ENCODE measurements at regions not wholly inside any gene's neighbourhood (a gene's known extent, or its start where the extent isn't known, plus 50 kb on each side); places are given as distances from the start of the nearest gene placed in this dataset.

DNA sequence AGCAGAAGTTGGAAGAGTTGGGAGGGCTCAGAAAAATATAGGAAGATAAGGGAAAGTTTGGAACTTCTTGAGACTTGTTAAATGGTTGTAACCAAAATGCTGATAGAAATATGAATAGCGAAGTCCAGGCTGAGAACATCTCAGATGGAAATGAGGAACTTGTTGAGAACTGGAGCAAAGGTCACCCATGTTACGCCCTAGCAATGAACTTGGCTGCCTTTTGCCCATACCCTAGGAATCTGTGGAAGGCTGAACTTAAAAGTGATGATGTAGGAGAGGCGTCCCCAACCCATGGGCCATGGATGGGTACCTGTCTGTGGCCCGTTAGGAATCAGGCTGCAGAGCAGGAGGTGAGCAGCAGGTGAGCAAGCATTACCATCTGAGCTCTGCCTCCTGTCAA, 347.8 kb downstream of the ARL4A start:
- Histone ChIP-seq H3K4me1 (ENCODE audit: control insufficient read depth, extremely low read depth, insufficient read depth, low read length) (no peaks in the 10 kb centered on the region), H3K9me1 (replicated peaks; ENCODE audit: control insufficient read depth, extremely low read depth, insufficient read depth, low read length) (no peaks in the 10 kb centered on the region), H3K9me3 (replicated peaks; ENCODE audit: control insufficient read depth, insufficient read depth, low read length) (no peaks in the 10 kb centered on the region), H3K27ac (ENCODE audit: insufficient read depth, low read depth, low read length) (no peak overlapping the region), H3K4me2 (ENCODE audit: insufficient read depth, low read length) (no peak overlapping the region), H3K27me3 (ENCODE audit: control insufficient read depth in 2 of 2, insufficient read depth in 2 of 2, low read length in 2 of 2) (no peaks in the 10 kb centered on the region), H3K9ac (replicated peaks; ENCODE audit: extremely low read depth, insufficient read depth, low read length) (no peak overlapping the region), H4K20me1 (replicated peaks; ENCODE audit: control insufficient read depth, extremely low read depth, insufficient read depth, low read length) (no peaks in the 10 kb centered on the region), H3K79me2 (ENCODE audit: control insufficient read depth, insufficient read depth, low read length) (no peaks in the 10 kb centered on the region), H3K36me3 (ENCODE audit: control insufficient read depth in 2 of 2, extremely low read depth in 1 of 2, insufficient read depth in 2 of 2, low read length in 2 of 2) (no peaks in the 10 kb centered on the region), H3K4me3 (replicated peaks in 1 of 3; ENCODE audit: insufficient read depth in 1 of 3, low read depth in 1 of 3, low read length in 3 of 3) (no peak overlapping the region), H2AFZ (ENCODE audit: low read depth, low read length) (no peak overlapping the region)
- intact Hi-C loops (cut with micrococcal nuclease) (no loop called here), dilution Hi-C loops (cut with MboI; ENCODE audit: extremely low pct_ligation_motif_present, low sequenced_read_pairs) (no loop called here)
- BruUV-seq (replicated peaks) = no TSS peak
- FAIRE-seq = no peak
- ChIA-PET POLR2A (no interaction called here), CTCF (no interaction called here)
- no peak for DNase-seq (ENCODE audit: low read depth, low spot score)
- TF ChIP-seq MYC (IDR thresholded peaks at IDR 0.05; ENCODE audit: low read depth, low read length) = no peak
- TF ChIP-seq EZH2 (IDR thresholded peaks at IDR 0.05; ENCODE audit: borderline replicate concordance, low read depth, low read length, severe bottlenecking) = no peak
- no peak for TF ChIP-seq POLR2A (IDR thresholded peaks at IDR 0.05; ENCODE audit: low read depth, low read length)
- TF ChIP-seq, protein P1, sequence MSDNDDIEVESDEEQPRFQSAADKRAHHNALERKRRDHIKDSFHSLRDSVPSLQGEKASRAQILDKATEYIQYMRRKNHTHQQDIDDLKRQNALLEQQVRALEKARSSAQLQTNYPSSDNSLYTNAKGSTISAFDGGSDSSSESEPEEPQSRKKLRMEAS (IDR thresholded peaks at IDR 0.05; ENCODE audit: insufficient read depth, insufficient read length) = no peak
- no peak for TF ChIP-seq FOS (IDR thresholded peaks at IDR 0.05; ENCODE audit: borderline replicate concordance, insufficient read depth, low read length)
- no peak for TF ChIP-seq GATA2 (IDR thresholded peaks at IDR 0.05; ENCODE audit: insufficient read depth, insufficient read length, low read depth, low read length)
- TF ChIP-seq POLR2AphosphoS5 (IDR thresholded peaks at IDR 0.05; ENCODE audit: insufficient read depth, low read depth, low read length) = no peak
- no peak for TF ChIP-seq JUN (IDR thresholded peaks at IDR 0.05; ENCODE audit: borderline replicate concordance, insufficient read depth, insufficient read length, low read depth)
- TF ChIP-seq, protein P2, sequence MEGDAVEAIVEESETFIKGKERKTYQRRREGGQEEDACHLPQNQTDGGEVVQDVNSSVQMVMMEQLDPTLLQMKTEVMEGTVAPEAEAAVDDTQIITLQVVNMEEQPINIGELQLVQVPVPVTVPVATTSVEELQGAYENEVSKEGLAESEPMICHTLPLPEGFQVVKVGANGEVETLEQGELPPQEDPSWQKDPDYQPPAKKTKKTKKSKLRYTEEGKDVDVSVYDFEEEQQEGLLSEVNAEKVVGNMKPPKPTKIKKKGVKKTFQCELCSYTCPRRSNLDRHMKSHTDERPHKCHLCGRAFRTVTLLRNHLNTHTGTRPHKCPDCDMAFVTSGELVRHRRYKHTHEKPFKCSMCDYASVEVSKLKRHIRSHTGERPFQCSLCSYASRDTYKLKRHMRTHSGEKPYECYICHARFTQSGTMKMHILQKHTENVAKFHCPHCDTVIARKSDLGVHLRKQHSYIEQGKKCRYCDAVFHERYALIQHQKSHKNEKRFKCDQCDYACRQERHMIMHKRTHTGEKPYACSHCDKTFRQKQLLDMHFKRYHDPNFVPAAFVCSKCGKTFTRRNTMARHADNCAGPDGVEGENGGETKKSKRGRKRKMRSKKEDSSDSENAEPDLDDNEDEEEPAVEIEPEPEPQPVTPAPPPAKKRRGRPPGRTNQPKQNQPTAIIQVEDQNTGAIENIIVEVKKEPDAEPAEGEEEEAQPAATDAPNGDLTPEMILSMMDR (IDR thresholded peaks at IDR 0.05; ENCODE audit: extremely low read depth in 1 of 2, insufficient read depth in 1 of 2, low read depth in 1 of 2, low read length in 2 of 2) = no peak

Data from endothelial cell of umbilical vein (primary cell).